ENCODE measurements at regions not wholly inside any gene's neighbourhood (a gene's known extent, or its start where the extent isn't known, plus 50 kb on each side); places are given as distances from the start of the nearest gene placed in this dataset.

GRCh38 chr4:13084210-13084609, 399.9 kb downstream of the RAB28 start:
- no peak for FAIRE-seq
- DNase-seq (ENCODE audit: low spot score in 2 of 2) = no peak

- DNase-seq (ENCODE audit: low spot score in 2 of 2) = no peak
- no peak for FAIRE-seq
Measured at GRCh38 chr4:13081830-13082229, 402.3 kb downstream of the RAB28 start.

GRCh38 chr4:13067077-13067476, 417.1 kb downstream of the RAB28 start:
- no peak for DNase-seq (ENCODE audit: low spot score in 2 of 2)
- no peak for FAIRE-seq

GRCh38 chr4:13059019-13059418, 425.1 kb downstream of the RAB28 start:
- FAIRE-seq = no peak
- no peak for DNase-seq (ENCODE audit: low spot score in 2 of 2)

GRCh38 chr4:13056630-13057189, 427.4 kb downstream of the RAB28 start:
- FAIRE-seq = no peak

GRCh38 chr4:13054420-13054970, 429.6 kb downstream of the RAB28 start:
- FAIRE-seq (no peak), DNase-seq (ENCODE audit: low spot score in 2 of 2) (no peak)

More at GRCh38 chr4:13056630-13057189, 427.4 kb downstream of the RAB28 start:
- no peak for DNase-seq (ENCODE audit: low spot score in 2 of 2)

- FAIRE-seq = no peak
- no peak for DNase-seq (ENCODE audit: low spot score in 2 of 2)
Measured at GRCh38 chr4:13047591-13047990, 436.5 kb downstream of the RAB28 start.

- DNase-seq (ENCODE audit: low spot score in 2 of 2) (no peak), FAIRE-seq (no peak)
Measured at GRCh38 chr4:13036841-13037240, 447.3 kb downstream of the RAB28 start.

- DNase-seq (ENCODE audit: low spot score in 2 of 2) = no peak
Measured at GRCh38 chr4:13032936-13033335, 451.2 kb downstream of the RAB28 start.

GRCh38 chr4:13024147-13025105, 459.7 kb downstream of the RAB28 start:
- DNase-seq (ENCODE audit: low spot score in 2 of 2) (no peak), FAIRE-seq (no peak)

More at GRCh38 chr4:13032936-13033335, 451.2 kb downstream of the RAB28 start:
- no peak for FAIRE-seq

GRCh38 chr4:13007802-13008470, 476.2 kb downstream of the RAB28 start:
- no peak for FAIRE-seq
- no peak for DNase-seq (ENCODE audit: low spot score in 2 of 2)

GRCh38 chr4:12993923-12994322, 490.2 kb downstream of the RAB28 start:
- FAIRE-seq (no peak), DNase-seq (ENCODE audit: low spot score in 2 of 2) (no peak)

GRCh38 chr4:12987284-12987683, 496.9 kb downstream of the RAB28 start:
- no peak for DNase-seq (ENCODE audit: low spot score in 2 of 2)
- no peak for FAIRE-seq

GRCh38 chr4:12979797-12980196, 504.3 kb downstream of the RAB28 start:
- DNase-seq (ENCODE audit: low spot score in 2 of 2) (no peak), FAIRE-seq (no peak)

- FAIRE-seq (no peak), DNase-seq (ENCODE audit: low spot score in 2 of 2) (no peak)
Measured at GRCh38 chr4:12978310-12978709, 505.8 kb downstream of the RAB28 start.

- DNase-seq (ENCODE audit: low spot score in 2 of 2) (no peak), FAIRE-seq (no peak)
Measured at GRCh38 chr4:12975511-12975910, 508.6 kb downstream of the RAB28 start.

GRCh38 chr4:12973522-12973921, 510.6 kb downstream of the RAB28 start:
- DNase-seq (ENCODE audit: low spot score in 2 of 2) (no peak), FAIRE-seq (no peak)

- no peak for DNase-seq (ENCODE audit: low spot score in 2 of 2)
- no peak for FAIRE-seq
Measured at GRCh38 chr4:12968345-12968744, 515.8 kb downstream of the RAB28 start.

GRCh38 chr4:12966726-12967125, 517.4 kb downstream of the RAB28 start:
- no peak for FAIRE-seq
- no peak for DNase-seq (ENCODE audit: low spot score in 2 of 2)

- DNase-seq (ENCODE audit: low spot score in 2 of 2) (no peak), FAIRE-seq (no peak)
Measured at GRCh38 chr4:12965334-12965733, 518.8 kb downstream of the RAB28 start.

GRCh38 chr4:12963912-12964311, 520.2 kb downstream of the RAB28 start:
- FAIRE-seq (no peak), DNase-seq (ENCODE audit: low spot score in 2 of 2) (no peak)

Measured in frontal cortex (tissue), 3 donors.